HG03469 (cell line): ENCODE measurements at regions not wholly inside any gene's neighbourhood (a gene's known extent, or its start where the extent isn't known, plus 50 kb on each side); places are given as distances from the start of the nearest gene placed in this dataset.
"Not testable (repeated sequence)": the region's sequence is repeated elsewhere in the genome, so short reads cannot be mapped to it uniquely, and the experiment has no call there.

ENCODE experiments used
- ATAC-seq: cut with Tn5 transposase; IDR thresholded peaks from one replicate; pipeline ENCODE4 v1.9.1; 2021; ENCODE audit warnings: mild to moderate bottlenecking, moderate library complexity, moderate number of reproducible peaks; ENCODE audit not compliant: unreplicated experiment

DNA sequence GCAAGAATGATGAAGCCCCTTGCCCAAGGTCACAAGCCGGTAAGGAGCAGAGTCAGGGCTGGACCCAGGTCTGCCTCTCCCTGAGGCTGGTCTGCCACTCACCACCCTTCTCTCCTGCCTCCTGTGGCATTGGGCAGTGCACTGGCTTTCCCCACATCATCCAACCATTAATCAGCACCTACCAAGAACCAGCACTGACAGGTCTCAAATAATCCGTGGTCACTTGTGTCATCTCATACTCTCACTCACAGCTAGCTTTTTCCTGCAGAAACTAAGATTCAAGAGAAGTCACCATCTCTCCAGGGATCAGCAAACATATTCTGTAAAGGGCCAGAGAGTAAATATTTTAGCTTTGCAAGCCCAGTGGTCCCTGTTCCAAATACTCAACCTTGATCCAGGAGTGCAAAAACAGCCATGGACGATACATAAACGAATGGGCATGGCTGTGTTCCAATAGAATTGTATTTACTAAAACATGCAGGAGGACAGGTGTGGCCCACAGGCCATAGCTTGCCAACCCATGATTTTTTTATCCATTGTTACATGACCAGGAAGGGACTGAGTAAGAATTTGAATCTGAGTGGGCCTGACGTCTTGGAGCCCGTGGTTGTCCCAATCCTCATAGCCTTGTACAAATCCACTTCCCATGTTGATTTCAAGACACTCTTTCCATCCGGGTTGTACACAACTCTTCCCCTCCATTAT lies 374.2 kb downstream of the BCL11B start:
- no peak for ATAC-seq

GRCh38 chr14:98899441-98899840 lies 372.6 kb downstream of the BCL11B start:
- no peak for ATAC-seq

GRCh38 chr14:98900236-98900635 lies 371.8 kb downstream of the BCL11B start:
- ATAC-seq = no peak

DNA sequence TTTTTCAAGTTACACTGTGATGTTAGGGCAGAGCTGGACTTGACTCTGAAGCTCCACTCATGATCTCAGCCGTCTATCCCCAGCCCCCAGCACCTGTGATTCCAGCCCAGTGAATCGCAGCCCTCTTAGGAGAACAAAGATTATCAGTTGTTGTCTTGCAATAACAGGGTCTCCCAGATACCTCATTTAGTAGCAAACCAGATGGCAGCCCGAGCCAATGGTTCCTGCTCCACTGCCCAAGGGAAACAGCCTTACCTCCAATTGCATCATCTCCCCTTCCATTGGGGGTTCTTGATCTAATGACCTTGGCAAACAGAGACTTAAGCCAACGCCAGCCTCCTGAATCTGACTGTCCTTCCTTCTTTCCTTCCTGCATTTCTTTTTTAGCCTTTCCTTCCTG lies 371.2 kb downstream of the BCL11B start:
- ATAC-seq = no peak

GRCh38 chr14:98901511-98902205 lies 370.3 kb downstream of the BCL11B start:
- no peak for ATAC-seq

GRCh38 chr14:98903371-98903770 lies 368.6 kb downstream of the BCL11B start:
- no peak for ATAC-seq

DNA sequence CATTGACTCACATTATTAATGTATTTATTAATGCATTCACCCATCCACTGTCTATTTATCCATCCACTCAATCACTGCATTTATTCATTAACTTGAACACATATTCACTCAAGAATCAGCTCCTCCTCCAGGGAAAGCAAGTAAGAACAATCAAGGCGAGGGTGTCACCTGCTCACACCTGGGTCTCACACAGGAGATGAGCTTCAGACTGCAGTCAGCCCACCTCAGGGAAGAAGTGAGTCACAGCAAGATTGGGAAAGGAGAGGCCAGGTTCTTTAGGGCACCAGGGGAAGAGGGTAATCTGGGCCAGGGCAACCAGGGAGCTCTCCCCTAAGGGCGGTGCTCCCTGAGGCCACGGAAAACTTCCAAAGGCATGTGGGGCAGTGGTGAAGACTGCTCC lies 367.3 kb downstream of the BCL11B start:
- no peak for ATAC-seq

DNA sequence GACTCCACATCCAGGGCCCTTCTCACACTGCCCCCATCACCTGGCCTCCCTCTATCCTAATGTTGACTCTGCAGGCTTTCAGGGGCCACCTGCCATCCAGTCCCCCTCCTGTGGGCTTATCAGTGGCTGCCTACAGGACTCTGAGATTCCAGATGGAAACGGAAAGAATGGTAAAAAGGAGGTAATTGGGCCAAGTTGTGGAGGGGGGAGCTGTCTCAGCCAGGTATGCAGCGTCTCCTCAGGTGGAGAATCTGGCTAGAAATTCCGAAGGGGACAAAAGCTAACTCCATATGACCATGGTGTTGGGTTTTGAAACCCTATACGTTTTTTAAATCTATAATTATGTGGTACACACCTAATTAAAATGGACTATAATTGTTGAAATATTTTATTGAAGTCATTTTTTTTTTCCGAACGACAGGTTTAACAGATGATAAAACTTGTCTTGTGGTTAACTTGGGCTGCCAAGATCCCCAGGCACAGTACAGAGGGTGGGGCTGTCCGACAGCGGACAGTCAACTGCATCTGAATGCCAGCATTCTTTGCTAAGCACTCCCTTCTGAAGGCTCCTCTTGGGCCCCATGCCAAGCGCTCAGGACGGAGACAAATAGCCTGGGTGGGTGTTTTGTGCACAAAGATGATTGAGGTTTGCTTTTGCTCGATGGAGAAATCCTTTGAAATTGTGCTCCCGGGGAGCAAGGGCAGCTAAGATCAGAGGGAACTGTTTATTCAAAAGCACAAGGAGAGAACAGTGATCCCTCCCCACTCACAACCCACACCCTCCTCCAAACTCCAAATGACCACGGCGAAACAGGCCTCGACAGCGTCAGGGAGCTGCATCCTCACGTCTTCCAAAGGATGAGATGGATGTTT lies 365.6 kb downstream of the BCL11B start:
- ATAC-seq = no peak

DNA sequence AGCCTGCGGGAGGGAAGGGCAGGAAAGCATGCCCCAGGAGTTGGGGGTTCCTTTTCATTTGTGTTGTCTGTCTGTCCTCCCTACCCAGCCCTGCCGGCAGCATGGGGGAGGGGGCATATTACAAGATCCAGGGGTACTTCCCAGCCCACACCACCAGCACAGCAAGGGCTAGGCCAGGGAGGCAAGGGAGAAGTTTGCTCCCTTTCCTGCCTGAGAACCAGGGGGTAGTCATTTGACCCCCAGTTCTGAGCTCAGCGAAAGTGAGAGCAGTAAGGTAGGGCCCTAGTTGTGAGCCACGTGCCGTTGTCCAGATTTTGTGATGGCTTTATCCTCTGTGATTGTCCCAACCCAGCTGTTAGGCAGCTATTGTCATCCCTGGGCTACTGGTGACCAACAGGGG lies 364.7 kb downstream of the BCL11B start:
- no peak for ATAC-seq

DNA sequence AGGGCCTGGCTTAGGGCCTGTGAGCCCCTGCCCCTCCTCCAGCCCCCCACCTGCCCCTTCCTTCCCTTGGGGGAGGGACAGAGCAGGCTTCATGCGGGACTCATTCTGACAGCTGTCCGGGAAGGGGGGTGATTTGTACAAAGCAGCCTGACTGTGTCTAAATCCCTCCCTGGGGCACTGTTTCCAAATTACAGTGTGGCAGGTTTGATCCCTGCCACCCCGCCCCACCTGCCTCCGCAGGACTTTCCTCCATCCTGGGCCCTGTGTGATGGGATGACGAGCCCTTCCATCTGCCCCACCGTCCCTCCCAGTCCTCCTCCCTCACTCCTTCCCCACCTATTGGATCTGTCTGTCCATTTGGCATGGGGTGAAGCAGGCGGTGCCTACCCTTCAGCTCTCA lies 363.9 kb downstream of the BCL11B start:
- ATAC-seq = no peak

- no peak for ATAC-seq
Measured at GRCh38 chr14:98909251-98909944, 362.6 kb downstream of the BCL11B start.

DNA sequence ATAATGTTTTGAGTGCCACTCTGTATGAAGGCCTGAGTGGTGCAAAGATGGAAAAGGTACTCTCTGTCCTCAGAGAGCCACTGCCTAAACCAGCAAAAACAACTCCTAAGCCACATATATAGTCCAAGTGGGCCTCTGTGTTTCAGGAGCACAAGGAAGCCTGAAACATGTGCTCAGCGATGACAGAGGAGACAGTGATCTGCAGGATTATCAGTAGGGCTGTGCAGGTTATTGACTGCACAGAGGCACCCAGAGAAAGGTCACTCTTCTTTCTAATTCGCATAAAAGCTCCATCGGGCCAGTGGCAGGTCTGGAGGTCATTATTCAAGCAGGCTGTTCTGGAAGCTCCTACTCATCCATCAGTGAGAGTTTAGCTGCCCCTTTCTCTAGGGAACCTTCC lies 361.9 kb downstream of the BCL11B start:
- no peak for ATAC-seq

DNA sequence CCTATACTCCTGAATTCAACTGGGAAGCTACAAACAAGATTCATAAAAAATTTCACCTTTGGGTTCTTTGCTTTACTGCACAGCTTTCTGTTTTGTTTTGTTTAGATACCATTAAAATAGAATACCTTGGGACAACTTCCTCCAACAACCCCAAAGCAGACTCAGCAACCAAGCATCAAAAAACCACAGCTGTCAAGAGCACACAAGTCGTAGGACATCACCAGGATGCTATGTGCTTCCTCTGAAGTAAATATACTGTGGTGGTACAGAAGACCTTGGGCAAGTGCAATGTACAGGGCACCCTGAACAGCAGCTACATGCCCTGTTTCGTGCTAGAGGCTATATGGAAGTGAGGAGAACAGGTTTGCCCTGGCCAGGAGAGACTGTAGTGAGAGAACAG lies 359.3 kb downstream of the BCL11B start:
- ATAC-seq = no peak

GRCh38 chr14:98913967-98914650 lies 357.9 kb downstream of the BCL11B start:
- ATAC-seq = no peak

- ATAC-seq = no peak
Measured at GRCh38 chr14:98914942-98915341, 357.1 kb downstream of the BCL11B start.

DNA sequence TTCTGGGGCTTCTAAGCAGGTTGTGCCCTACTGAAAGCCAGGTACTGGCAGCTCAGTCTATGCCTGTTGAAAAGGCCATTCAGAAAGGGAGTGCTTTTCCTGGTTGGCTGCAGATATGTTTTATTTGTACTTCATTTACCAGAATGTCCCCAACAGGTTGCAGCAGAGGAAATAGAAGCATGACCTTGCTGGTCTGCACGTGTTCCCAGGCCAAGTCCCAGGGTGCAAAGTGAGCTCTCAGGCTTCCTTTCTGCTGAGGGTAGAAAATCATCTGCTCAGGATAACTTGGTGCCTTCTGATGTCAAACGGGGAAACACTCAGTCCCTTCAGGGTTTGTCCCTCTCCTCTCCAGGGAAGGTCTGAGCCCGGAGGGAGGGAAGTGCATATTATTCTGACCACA lies 356.4 kb downstream of the BCL11B start:
- no peak for ATAC-seq

DNA sequence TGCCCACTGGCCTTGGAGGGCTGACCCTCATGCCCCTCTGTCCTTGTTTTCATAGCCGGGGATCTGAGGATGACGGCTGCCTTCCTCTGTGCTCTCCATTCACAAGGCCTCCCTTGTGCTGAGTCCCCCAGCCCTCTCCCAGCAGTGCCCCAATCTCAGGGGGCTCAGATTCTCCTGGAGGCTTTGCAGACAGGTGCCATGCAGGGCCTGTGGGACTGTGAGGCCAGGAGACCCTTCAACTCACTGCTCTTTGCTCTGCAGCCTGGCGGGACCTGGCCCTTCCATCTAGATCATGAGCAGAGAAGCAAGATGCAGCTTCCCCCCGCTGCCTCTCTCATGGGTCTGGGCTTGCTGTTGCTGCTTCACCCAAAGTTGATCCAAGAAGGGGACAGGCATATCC lies 356.0 kb downstream of the BCL11B start:
- no peak for ATAC-seq

DNA sequence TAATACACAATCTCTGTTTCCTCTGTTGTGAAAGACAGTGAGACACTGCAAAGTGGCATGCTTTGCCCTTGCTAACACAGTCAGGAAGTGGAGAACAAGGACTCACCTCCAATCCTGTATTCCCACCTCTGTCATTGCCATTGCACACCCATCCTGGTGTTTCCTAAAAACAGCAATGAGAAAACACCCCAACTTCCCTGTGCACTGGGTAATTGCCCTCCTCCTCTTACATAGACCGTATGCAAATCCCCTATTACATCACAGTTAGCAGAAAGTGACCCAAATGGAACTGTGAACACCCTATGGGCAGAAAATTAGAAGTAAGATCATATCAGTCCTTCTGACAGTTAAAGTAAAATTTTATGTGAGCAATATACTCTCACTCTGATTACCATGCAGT lies 355.5 kb downstream of the BCL11B start:
- ATAC-seq = no peak

GRCh38 chr14:98919434-98919833 lies 352.6 kb downstream of the BCL11B start:
- ATAC-seq = no peak

GRCh38 chr14:98921306-98921705 lies 350.7 kb downstream of the BCL11B start:
- ATAC-seq = not testable (repeated sequence)

DNA sequence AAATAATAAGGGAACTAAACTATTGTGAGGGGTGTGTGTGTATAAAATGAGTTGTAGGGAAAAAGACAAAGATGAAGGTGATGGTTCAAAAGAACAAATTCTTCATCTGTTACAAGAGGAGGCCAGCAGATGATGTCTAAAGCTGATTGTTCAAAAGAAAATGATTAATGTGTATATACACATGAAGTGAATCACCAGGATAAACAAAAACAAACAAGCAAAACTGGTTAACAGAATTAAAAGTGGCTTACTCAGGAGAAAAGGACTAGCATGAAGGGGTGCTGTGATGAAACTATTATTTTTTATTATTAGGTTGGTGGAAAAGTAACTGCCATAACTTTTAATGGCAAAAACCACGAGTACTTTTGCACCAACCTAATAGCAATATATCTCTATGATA lies 348.4 kb downstream of the BCL11B start:
- no peak for ATAC-seq
